A673 (cell line): ENCODE measurements at regions not wholly inside any gene's neighbourhood (a gene's known extent, or its start where the extent isn't known, plus 50 kb on each side); places are given as distances from the start of the nearest gene placed in this dataset.

ENCODE experiments used
- CTCF ChIP-seq: fragments of 300-800, 200-600 bp; sonication (generic); conservative IDR thresholded peaks from 2 replicates; pipeline ENCODE4 v1.5.1; 2017; ENCODE audit warnings: low read depth, mild to moderate bottlenecking, antibody characterized with exemption, low read length, moderate library complexity, mixed read lengths
- EZH2 ChIP-seq: fragments of 200-600 bp; sonication (generic); IDR thresholded peaks from 2 replicates; pipeline ENCODE4 v1.6.1; 2017; ENCODE audit warnings: borderline replicate concordance, low read depth, mild to moderate bottlenecking, mixed read lengths, antibody characterized with exemption, low read length; ENCODE audit not compliant: poor library complexity, severe bottlenecking

GRCh38 chr10:121071901-121072300 is 220.7 kb downstream of the WDR11 start:
- TF ChIP-seq CTCF (no peak), EZH2 (no peak)
